GM12891 (cell line): ENCODE measurements at regions not wholly inside any gene's neighbourhood (a gene's known extent, or its start where the extent isn't known, plus 50 kb on each side); places are given as distances from the start of the nearest gene placed in this dataset.

Source experiments
- DNase-seq: peaks from one replicate; pipeline ENCODE4 v3.0.0; 2011; ENCODE audit warnings: low spot score; ENCODE audit not compliant: insufficient read length
- FAIRE-seq: peaks from 2 replicates; lab custom pipeline; 2011; peaks lifted over from hg19 to GRCh38; lab: Jason Lieb, UNC
- PAX5 ChIP-seq: IDR thresholded peaks from 2 replicates; pipeline ENCODE4 v1.6.1; 2011; ENCODE audit warnings: low read length, moderate library complexity, mild to moderate bottlenecking; ENCODE audit not compliant: insufficient read depth, severe bottlenecking
- POLR2A ChIP-seq: IDR thresholded peaks from 2 replicates; pipeline ENCODE4 v1.6.1; 2011; ENCODE audit warnings: low read depth, low read length, control low read depth
- POLR2AphosphoS5 ChIP-seq: IDR thresholded peaks from 2 replicates; pipeline ENCODE4 v1.6.1; 2011; ENCODE audit warnings: low read depth, low read length, control low read depth
- POU2F2 ChIP-seq: IDR thresholded peaks from 2 replicates; pipeline ENCODE4 v1.6.1; 2011; ENCODE audit warnings: low read depth, mild to moderate bottlenecking, control low read depth, low read length, moderate library complexity
- SPI1 ChIP-seq: IDR thresholded peaks from 2 replicates; pipeline ENCODE4 v1.6.1; 2011; ENCODE audit warnings: low read depth, low read length, control low read depth
- TAF1 ChIP-seq: IDR thresholded peaks from 2 replicates; pipeline ENCODE4 v1.6.1; 2011; ENCODE audit warnings: low read depth, low read length, control low read depth

- DNase-seq (no peak), FAIRE-seq (no peak)
- no peak for TF ChIP-seq SPI1
- no peak for TF ChIP-seq POLR2A
- TF ChIP-seq POLR2AphosphoS5: no peak
- TF ChIP-seq TAF1: no peak
- TF ChIP-seq PAX5: no peak
- TF ChIP-seq POU2F2: no peak
Observed at GRCh38 chr2:145299368-145299767, 779.4 kb upstream of the ZEB2 start.

GRCh38 chr2:145292166-145292565 is 772.2 kb upstream of the ZEB2 start:
- TF ChIP-seq PAX5 (no peak), SPI1 (no peak), TAF1 (no peak), POU2F2 (no peak), POLR2AphosphoS5 (no peak)
- DNase-seq (no peak), FAIRE-seq (no peak)

- FAIRE-seq: no peak
- DNase-seq: no peak
- TF ChIP-seq POLR2AphosphoS5: no peak
- no peak for TF ChIP-seq POLR2A
- no peak for TF ChIP-seq SPI1
- no peak for TF ChIP-seq PAX5
- TF ChIP-seq POU2F2: no peak
- TF ChIP-seq TAF1: no peak
Observed at GRCh38 chr2:145290986-145291385, 771.1 kb upstream of the ZEB2 start.

- TF ChIP-seq TAF1 (no peak), POLR2A (no peak), SPI1 (no peak), PAX5 (no peak), POU2F2 (no peak), POLR2AphosphoS5 (no peak)
- DNase-seq: no peak
Observed at GRCh38 chr2:145289946-145290345, 770.0 kb upstream of the ZEB2 start.

GRCh38 chr2:145288650-145289496 is 769.0 kb upstream of the ZEB2 start:
- no peak for FAIRE-seq
- TF ChIP-seq POU2F2: no peak
- TF ChIP-seq POLR2AphosphoS5: no peak
- TF ChIP-seq TAF1: no peak
- no peak for TF ChIP-seq POLR2A
- no peak for TF ChIP-seq PAX5
- no peak for TF ChIP-seq SPI1
- DNase-seq: no peak

More at GRCh38 chr2:145289946-145290345, 770.0 kb upstream of the ZEB2 start:
- no peak for FAIRE-seq

GRCh38 chr2:145287736-145288135 is 767.8 kb upstream of the ZEB2 start:
- TF ChIP-seq PAX5: no peak
- no peak for TF ChIP-seq POLR2A
- TF ChIP-seq POLR2AphosphoS5: no peak
- TF ChIP-seq POU2F2: no peak
- TF ChIP-seq TAF1: no peak
- TF ChIP-seq SPI1: no peak
- DNase-seq (no peak), FAIRE-seq (no peak)

- no peak for FAIRE-seq
- TF ChIP-seq POLR2AphosphoS5: no peak
- no peak for TF ChIP-seq TAF1
- TF ChIP-seq PAX5: no peak
- no peak for TF ChIP-seq POLR2A
- TF ChIP-seq SPI1: no peak
- TF ChIP-seq POU2F2: no peak
- no peak for DNase-seq
Observed at GRCh38 chr2:145286716-145287275, 766.9 kb upstream of the ZEB2 start.

- TF ChIP-seq SPI1 (no peak), POLR2AphosphoS5 (no peak), TAF1 (no peak), POU2F2 (no peak), PAX5 (no peak), POLR2A (no peak)
- FAIRE-seq: no peak
- no peak for DNase-seq
Observed at GRCh38 chr2:145284551-145284950, 764.6 kb upstream of the ZEB2 start.

- FAIRE-seq (no peak), DNase-seq (no peak)
- TF ChIP-seq PAX5: no peak
- no peak for TF ChIP-seq POU2F2
- TF ChIP-seq POLR2A: no peak
- TF ChIP-seq SPI1: no peak
- TF ChIP-seq TAF1: no peak
- TF ChIP-seq POLR2AphosphoS5: no peak
Observed at GRCh38 chr2:145283131-145283530, 763.2 kb upstream of the ZEB2 start.

- TF ChIP-seq POU2F2 (no peak), PAX5 (no peak), POLR2AphosphoS5 (no peak), SPI1 (no peak), POLR2A (no peak), TAF1 (no peak)
- no peak for DNase-seq
- no peak for FAIRE-seq
Observed at GRCh38 chr2:145277922-145278321, 758.0 kb upstream of the ZEB2 start.
